ENCODE measurements at regions not wholly inside any gene's neighbourhood (a gene's known extent, or its start where the extent isn't known, plus 50 kb on each side); places are given as distances from the start of the nearest gene placed in this dataset.

DNA sequence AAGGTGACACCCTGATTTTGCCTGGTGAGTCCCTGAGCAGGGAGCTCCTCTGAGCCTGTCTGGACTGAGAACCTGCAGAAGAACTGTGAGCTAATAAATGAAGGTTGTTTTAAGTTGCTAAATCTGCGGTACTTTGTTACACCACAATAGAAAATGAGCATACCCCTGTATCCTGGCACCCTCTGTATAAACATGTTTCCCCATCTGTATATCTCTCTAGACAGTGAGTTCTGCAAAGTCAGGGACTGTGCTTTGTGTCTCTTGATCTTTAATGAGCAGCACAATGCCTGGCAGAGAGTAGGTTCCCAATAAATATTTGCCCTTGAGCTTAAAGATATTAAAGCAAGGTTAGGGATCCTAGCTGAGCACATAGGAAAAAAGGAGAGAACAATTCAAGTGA lies 228.8 kb downstream of the OMA1 start:
- DNase-seq (ENCODE audit: low read depth, low spot score), result no peak
- H3K4me3 ChIP-seq (ENCODE audit: low read length), result no peak overlapping the region

- no peak overlapping the region for H3K4me3 ChIP-seq (ENCODE audit: low read length)
- no peak for DNase-seq (ENCODE audit: low read depth, low spot score)
Measured at GRCh38 chr1:58317086-58317485, 229.4 kb downstream of the OMA1 start.

GRCh38 chr1:58316141-58316540 lies 230.4 kb downstream of the OMA1 start:
- no peak for DNase-seq (ENCODE audit: low read depth, low spot score)
- H3K4me3 ChIP-seq (ENCODE audit: low read length), result no peak overlapping the region

DNA sequence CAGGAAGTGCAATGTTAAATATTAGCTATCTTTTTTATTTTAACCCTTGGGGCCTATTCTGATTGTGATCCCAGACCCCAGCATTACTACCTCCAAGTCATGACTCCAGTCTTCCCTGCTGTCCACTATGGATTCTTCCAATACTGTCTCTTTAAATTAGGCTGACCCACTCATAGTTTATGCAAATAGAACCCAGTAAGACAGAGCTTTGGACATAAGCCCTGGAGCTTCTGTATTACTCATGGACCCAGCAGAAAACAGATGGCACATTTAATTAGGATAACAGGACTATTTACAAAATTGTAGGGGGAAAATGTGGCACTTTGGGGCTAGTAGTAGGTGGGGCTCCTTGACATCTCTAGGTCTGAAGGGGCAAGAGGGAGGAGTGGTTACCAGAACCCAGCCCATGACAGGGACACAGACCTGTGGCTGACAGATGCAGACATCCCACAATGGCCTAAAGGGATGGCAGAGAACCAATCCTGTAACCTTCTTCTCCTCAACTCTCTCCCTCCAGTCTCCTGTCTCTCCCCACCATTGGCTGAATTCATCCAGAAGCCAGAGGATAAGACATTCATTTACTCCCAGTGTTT lies 233.5 kb downstream of the OMA1 start:
- H3K4me3 ChIP-seq (ENCODE audit: low read length), result no peak overlapping the region
- DNase-seq (ENCODE audit: low read depth, low spot score), result no peak

DNA sequence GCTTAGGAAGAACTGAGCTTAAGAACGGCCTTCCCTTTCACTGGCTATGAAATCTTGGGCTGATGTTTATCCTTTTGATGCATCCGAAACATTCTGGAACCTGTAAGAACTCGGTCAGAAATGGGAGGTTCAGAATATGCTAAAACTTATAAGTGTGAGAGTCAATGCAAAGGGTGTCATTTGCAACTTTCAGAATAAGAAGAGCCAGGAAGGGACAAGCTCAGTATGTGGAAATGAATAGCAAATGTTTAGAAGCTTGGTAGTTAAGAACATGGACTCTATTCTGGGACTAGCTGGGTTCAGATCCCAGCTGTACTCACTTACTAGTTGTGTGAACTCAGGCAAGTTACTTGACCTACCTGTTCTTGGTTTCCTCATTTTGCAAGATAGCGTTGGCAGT lies 234.1 kb downstream of the OMA1 start:
- H3K4me3 ChIP-seq (ENCODE audit: low read length), result no peak overlapping the region
- DNase-seq (ENCODE audit: low read depth, low spot score), result no peak

DNA sequence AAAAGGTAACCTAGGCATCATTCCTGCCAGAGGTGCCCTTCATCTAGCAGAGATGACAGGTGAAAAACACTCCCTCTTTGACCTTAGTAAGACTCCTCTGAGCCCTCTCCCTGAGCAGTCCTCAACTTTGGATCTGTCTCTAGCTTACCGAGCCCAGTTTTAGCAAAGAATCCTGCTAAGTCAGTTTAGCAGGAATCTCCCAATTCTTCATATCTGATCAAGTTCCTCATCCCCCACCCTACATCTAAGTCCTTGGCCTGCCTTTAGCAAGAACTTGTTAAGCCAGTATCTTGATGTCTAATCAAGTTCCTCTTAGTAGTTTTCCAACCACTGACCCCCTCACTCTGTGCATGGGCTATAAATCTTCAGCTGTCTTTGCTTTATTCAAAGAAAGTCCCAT lies 235.6 kb downstream of the OMA1 start:
- H3K4me3 ChIP-seq (ENCODE audit: low read length), result no peak overlapping the region
- no peak for DNase-seq (ENCODE audit: low read depth, low spot score)

GRCh38 chr1:58310469-58310868 lies 236.1 kb downstream of the OMA1 start:
- no peak for DNase-seq (ENCODE audit: low read depth, low spot score)
- no peak overlapping the region for H3K4me3 ChIP-seq (ENCODE audit: low read length)

DNA sequence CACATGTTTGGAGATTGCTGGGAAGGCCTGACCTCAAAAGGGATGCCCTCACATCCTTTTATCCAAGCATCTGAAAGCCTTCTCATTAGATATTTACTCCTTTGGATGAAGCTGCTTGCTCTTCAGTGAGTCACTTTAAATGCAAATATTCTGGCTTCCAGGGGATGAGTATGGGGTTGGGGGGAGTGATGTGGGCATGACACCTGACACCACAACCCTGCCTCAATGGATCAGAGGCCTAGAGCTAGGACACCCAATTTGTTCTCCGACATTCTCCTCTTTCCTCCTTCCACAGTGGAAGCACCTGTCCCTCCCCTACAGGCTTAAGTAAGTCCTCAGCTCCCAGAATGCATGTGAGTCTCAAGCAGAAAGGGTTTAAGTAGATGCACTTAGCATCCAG lies 238.3 kb downstream of the OMA1 start:
- H3K4me3 ChIP-seq (ENCODE audit: low read length), result no peak overlapping the region
- DNase-seq (ENCODE audit: low read depth, low spot score), result no peak

GRCh38 chr1:58307431-58307830 lies 239.1 kb downstream of the OMA1 start:
- no peak for DNase-seq (ENCODE audit: low read depth, low spot score)
- H3K4me3 ChIP-seq (ENCODE audit: low read length), result no peak overlapping the region

DNA sequence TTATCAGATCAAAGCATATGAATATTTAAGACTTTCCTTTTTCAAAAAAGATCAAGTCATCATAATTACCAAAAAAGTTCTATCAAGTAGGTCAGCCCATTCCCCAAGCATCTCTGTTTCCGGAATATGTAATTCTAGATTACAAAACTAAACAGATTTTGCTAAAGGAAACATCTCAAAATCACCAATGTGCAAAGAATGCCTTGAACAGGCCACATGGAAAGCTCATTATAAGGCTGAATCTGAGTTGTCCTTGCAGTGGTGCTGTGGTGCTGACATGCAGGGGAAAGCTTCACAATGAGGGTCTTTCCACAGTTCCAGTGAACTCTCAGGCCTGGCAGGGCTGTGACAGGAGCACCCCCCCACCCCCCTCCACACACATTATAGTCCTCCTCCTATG lies 240.9 kb downstream of the OMA1 start:
- no peak for DNase-seq (ENCODE audit: low read depth, low spot score)
- no peak overlapping the region for H3K4me3 ChIP-seq (ENCODE audit: low read length)

DNA sequence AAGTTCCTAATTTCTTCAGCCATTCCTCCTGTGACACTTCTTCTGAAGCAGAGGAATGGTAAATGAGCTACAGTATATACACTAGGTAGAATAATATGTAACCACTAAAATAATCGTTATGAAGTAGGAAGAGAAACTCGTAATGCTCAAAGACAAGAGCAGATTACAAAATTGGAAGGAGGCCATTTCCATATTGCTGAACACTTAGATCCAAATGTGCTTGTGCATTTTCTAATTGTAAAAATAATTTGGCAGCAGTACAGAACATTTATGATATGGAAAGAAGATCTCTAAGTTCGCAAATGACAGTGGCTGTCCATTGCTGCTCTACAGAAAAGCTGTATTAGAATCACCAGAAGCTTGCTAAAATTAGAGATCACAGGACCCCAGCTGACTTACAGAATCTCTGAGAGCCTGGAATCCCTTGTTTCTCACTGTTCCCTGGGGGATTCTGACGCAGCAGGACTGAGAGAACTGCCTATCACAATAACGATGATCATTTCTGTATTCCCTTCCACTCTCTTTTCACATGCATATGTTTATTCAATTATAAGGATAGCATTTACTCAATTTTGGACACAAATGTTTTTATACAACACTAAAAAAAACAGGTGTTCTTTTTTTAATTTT lies 242.1 kb downstream of the OMA1 start:
- no peak overlapping the region for H3K4me3 ChIP-seq (ENCODE audit: low read length)
- DNase-seq (ENCODE audit: low read depth, low spot score), result no peak

- no peak for DNase-seq (ENCODE audit: low read depth, low spot score)
- no peak overlapping the region for H3K4me3 ChIP-seq (ENCODE audit: low read length)
Measured at GRCh38 chr1:58303841-58304240, 242.7 kb downstream of the OMA1 start.

DNA sequence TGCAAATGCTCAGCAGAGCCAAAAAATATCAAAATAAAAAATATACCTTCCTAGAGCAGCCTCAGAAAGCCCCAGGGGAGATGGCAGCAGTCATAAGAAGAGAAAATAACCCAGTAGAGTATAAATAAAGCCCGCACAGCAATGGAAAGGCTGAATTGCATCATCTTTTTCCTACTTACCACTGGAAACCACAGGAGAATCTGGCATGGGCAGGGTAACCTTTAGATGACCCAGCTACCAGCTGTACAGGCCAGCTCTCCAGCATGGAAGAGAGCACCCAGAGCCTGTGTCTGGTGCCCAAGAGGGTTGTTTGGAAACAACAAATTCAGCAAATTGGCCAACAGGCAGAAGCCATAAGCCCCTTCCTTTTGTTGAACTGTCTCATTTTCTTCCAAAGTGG lies 253.1 kb downstream of the OMA1 start:
- DNase-seq (ENCODE audit: low read depth, low spot score), result no peak
- no peak overlapping the region for H3K4me3 ChIP-seq (ENCODE audit: low read length)

DNA sequence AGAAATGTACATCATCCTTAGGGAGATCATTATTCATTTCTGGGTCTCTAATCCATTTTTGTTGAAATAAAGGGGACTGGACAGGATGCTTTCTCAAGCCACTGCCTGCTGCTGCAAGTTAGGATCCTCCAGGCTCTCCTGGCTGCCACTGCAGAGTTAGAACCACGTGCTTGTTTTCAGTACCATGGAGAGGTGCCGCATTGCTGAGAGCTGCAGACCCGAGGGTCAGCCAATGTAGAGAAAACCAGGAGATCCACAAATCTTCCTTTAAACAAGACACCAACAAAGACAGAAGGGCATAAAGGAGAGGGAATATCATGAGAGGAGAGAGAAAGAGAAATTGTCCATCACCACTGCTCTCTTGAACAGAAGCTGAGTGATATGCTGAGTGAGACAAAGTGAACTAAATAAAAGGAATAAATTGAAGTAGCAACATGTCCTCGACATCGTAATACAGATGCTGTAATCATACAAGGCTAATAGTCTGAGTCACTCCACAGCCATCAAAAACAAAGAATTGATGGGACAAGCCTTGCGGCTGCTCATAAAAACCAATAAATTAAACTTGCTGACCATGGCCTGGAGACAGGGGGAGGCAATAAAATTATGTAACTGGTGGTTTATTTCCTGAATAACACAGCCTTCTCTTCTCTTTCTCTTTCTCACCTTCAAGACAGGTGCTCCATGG lies 255.7 kb downstream of the OMA1 start:
- H3K4me3 ChIP-seq (ENCODE audit: low read length), result no peak overlapping the region
- DNase-seq (ENCODE audit: low read depth, low spot score), result peak; percentile 28

GRCh38 chr1:58288624-58289142 lies 257.8 kb downstream of the OMA1 start:
- H3K4me3 ChIP-seq (ENCODE audit: low read length), result no peak overlapping the region
- DNase-seq (ENCODE audit: low read depth, low spot score), result no peak

- no peak for DNase-seq (ENCODE audit: low read depth, low spot score)
- H3K4me3 ChIP-seq (ENCODE audit: low read length), result no peak overlapping the region
Measured at GRCh38 chr1:58287894-58288623, 258.5 kb downstream of the OMA1 start.

DNA sequence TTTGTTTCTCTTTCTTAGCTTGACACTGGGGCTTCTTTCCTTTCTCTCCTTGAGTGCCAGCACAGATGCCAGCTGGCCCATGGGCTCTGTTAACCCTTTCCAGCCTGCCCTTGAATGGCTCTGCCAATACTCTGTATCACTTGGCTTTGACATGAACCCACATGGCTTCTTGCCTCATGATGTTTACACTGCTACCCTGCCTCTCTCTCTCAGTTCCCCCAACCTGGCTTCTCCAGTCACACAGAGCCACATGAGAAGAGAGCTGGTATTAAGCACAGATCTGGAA lies 262.4 kb downstream of the OMA1 start:
- no peak overlapping the region for H3K4me3 ChIP-seq (ENCODE audit: low read length)
- DNase-seq (ENCODE audit: low read depth, low spot score), result no peak

DNA sequence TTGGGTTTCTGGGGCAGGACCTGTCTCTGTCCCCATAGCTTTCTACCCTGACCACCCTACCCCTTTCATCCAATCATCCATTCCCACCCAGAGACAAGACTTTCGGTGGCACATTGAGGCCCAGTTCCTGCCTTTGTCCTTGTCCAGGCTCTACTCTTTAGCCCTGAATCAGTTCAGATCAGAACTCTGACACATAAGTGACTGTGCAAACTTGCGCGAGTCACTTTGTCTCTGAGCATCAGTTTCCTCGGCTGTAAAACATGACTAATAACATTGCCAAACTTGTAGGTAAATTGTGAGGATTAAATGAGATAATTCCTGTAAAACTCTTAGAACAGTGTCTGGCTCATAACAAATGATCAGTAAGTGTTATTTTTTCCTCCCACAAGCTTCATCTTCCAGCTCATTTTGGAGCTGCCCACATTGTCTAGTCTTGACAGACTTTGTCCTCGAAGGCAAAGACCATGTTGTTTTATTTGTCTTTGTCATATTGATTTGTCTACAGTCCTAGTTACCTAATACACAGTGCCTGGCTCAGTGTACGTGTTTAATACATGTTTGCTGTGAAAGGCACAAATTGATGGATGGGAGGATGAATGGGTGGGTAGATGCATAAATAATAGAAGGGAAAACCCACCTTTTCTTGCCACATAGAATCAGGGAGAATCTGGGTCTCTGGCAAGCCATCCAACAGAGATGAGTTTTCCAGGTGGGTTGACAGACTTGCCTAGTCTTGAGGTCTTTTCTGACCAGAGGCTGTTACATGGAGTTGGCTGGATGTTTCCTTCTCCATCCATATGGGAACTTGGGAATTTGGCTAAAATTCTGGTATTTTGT lies 262.9 kb downstream of the OMA1 start:
- H3K4me3 ChIP-seq (ENCODE audit: low read length), result no peak overlapping the region
- DNase-seq (ENCODE audit: low read depth, low spot score), result no peak

- DNase-seq (ENCODE audit: low read depth, low spot score), result no peak
- H3K4me3 ChIP-seq (ENCODE audit: low read length), result no peak overlapping the region
Measured at GRCh38 chr1:58282623-58283387, 263.7 kb downstream of the OMA1 start.

Measured in Jurkat, Clone E6-1 (cell line).